ENCODE measurements at regions not wholly inside any gene's neighbourhood (a gene's known extent, or its start where the extent isn't known, plus 50 kb on each side); places are given as distances from the start of the nearest gene placed in this dataset.

DNA sequence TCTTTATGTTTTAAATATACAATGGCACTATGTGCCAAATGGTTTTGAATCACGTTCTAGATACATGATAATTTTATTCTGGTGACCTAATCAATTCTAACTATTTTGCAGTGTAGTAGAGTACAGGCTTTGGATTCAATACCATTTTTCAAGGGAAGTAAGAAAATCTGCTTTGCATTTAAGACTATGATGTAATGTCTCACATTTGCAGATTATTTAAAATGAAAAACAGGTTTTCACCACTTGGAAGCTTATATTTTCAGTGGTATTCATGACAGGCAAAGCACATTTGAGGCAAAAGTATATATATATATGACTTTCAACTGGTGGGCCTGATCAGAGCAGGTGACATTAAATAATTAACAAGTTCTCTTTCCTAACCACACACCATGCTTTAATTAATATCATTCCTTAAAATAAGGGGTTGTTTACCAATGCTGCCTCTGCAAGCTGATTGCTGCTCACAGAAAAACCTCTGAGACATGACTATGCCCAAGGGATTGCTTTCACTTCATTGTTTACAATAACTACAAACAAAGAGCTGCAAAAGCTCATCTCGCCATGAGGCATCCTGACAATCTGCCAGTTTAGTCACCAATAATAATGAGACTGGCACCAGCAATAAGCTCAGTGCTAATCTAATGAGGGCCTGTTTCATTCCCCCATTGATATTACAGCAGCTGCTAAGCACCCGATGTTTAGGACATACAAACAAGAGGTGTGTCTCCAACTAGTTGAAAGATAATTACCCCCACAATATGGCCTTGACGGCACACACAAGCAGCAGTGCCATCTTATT lies 1176.0 kb upstream of the GJE1 start:
- no peak overlapping the region for H3K4me3 ChIP-seq (ENCODE audit: control insufficient read depth in 1 of 2, extremely low read depth in 1 of 2, low read length in 1 of 2)
- ChIA-PET POLR2A (no interaction called here), CTCF (interaction anchor here (0.7 to 1.2 kb wide), 2 partner anchors 8 to 607 kb away, joined by 3 to 4 read pairs; no protein-coding TSS in a partner anchor)
- WGBS (ENCODE audit: insufficient coverage), result 88% methylated on average over 2 of the region's 4 CpGs
- ATAC-seq (replicated peaks in 1 of 4), result no peak
- DNase-seq, result no peak
- no peaks in the 10 kb centered on the region for H3K36me3 ChIP-seq (ENCODE audit: control insufficient read depth in 2 of 2, extremely low read depth in 1 of 2, insufficient read depth in 1 of 2, low read length in 1 of 2)
- H3K27ac ChIP-seq (ENCODE audit: low read length), result no peak overlapping the region
- H3K4me1 ChIP-seq (ENCODE audit: control insufficient read depth in 1 of 2, extremely low read depth in 1 of 2, insufficient read depth in 2 of 2, low read length in 2 of 2), result no peaks in the 10 kb centered on the region
- H3K9me3 Mint-ChIP-seq, result no peaks in the 10 kb centered on the region
- no peaks in the 10 kb centered on the region for H3K27me3 Mint-ChIP-seq
- no peaks in the 10 kb centered on the region for H3K36me3 Mint-ChIP-seq
- no peak overlapping the region for H3K4me3 Mint-ChIP-seq
- no peaks in the 10 kb centered on the region for H3K9me3 ChIP-seq
- H3K27ac Mint-ChIP-seq, result no peak overlapping the region
- H3K27me3 ChIP-seq (replicated peaks in 1 of 2; ENCODE audit: control insufficient read depth in 2 of 2, extremely low read depth in 1 of 2, insufficient read depth in 2 of 2, low read length in 1 of 2), result no peaks in the 10 kb centered on the region
- no peaks in the 10 kb centered on the region for H3K4me1 Mint-ChIP-seq

- Mint-ChIP-seq H3K27me3 (no peaks in the 10 kb centered on the region), H3K4me3 (no peak overlapping the region), H3K27ac (no peak overlapping the region), H3K9me3 (peaks cover 0 to 10% (median 5%) of the 10 kb centered on the region in 3 donors), H3K4me1 (no peaks in the 10 kb centered on the region), H3K36me3 (no peaks in the 10 kb centered on the region)
- DNase-seq (no peak), ATAC-seq (replicated peaks in 1 of 4) (no peak)
- no peak overlapping the region for H3K27ac ChIP-seq (ENCODE audit: low read length)
- ChIA-PET CTCF (no interaction called here), POLR2A (interaction anchor here in 1 of 2 donors (0.6 kb wide), 1 partner anchor 690 kb away, joined by 3 read pairs; no protein-coding TSS in a partner anchor)
- WGBS (ENCODE audit: insufficient coverage), result no CpG with 5 or more reads among the region's 3 CpGs
- no peaks in the 10 kb centered on the region for H3K36me3 ChIP-seq (ENCODE audit: control insufficient read depth in 2 of 2, extremely low read depth in 1 of 2, insufficient read depth in 1 of 2, low read length in 1 of 2)
- no peaks in the 10 kb centered on the region for H3K27me3 ChIP-seq (replicated peaks in 1 of 2; ENCODE audit: control insufficient read depth in 2 of 2, extremely low read depth in 1 of 2, insufficient read depth in 2 of 2, low read length in 1 of 2)
- H3K4me3 ChIP-seq (ENCODE audit: control insufficient read depth in 1 of 2, extremely low read depth in 1 of 2, low read length in 1 of 2), result no peak overlapping the region
- H3K9me3 ChIP-seq, result no peaks in the 10 kb centered on the region
- no peaks in the 10 kb centered on the region for H3K4me1 ChIP-seq (ENCODE audit: control insufficient read depth in 1 of 2, extremely low read depth in 1 of 2, insufficient read depth in 2 of 2, low read length in 2 of 2)
Measured at GRCh38 chr6:140940251-140940925, 1192.3 kb upstream of the GJE1 start.

- CTCF ChIA-PET, result no interaction called here
Measured at GRCh38 chr6:140932909-140933308, 1199.8 kb upstream of the GJE1 start.

DNA sequence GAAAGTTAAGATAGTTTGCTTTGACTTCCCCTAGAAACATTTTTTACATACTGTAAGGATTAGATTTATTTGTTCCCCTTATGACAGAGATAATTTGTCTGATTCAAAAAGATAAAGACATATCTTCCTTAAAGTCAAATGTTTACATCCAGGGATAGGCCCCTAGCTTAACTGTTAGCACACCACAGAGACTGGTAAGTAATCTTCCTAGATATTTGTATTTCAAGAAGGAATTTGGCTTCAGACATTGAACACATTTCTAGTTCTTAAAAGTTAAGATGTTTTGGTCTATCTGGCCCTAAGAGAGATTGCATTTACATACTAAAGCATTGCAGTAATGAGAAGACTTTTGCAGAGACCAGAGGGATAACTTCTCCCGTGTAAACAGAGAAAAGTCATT lies 1201.1 kb upstream of the GJE1 start:
- DNase-seq, result no peak
- Mint-ChIP-seq H3K27ac (no peak overlapping the region), H3K36me3 (no peaks in the 10 kb centered on the region), H3K9me3 (no peaks in the 10 kb centered on the region), H3K4me1 (no peaks in the 10 kb centered on the region), H3K4me3 (no peak overlapping the region), H3K27me3 (peaks cover 0 to 9% of the 10 kb centered on the region in 2 donors)
- H3K4me1 ChIP-seq (ENCODE audit: control insufficient read depth in 1 of 2, extremely low read depth in 1 of 2, insufficient read depth in 2 of 2, low read length in 2 of 2), result no peaks in the 10 kb centered on the region
- POLR2A ChIA-PET, result no interaction called here
- no CpG with 5 or more reads among the region's 1 CpG for WGBS (ENCODE audit: insufficient coverage)
- no peaks in the 10 kb centered on the region for H3K9me3 ChIP-seq
- CTCF ChIA-PET, result no interaction called here
- ATAC-seq (replicated peaks in 1 of 4), result no peak
- H3K36me3 ChIP-seq (ENCODE audit: control insufficient read depth in 2 of 2, extremely low read depth in 1 of 2, insufficient read depth in 1 of 2, low read length in 1 of 2), result no peaks in the 10 kb centered on the region
- no peak overlapping the region for H3K4me3 ChIP-seq (ENCODE audit: control insufficient read depth in 1 of 2, extremely low read depth in 1 of 2, low read length in 1 of 2)
- H3K27ac ChIP-seq (ENCODE audit: low read length), result no peak overlapping the region
- no peaks in the 10 kb centered on the region for H3K27me3 ChIP-seq (replicated peaks in 1 of 2; ENCODE audit: control insufficient read depth in 2 of 2, extremely low read depth in 1 of 2, insufficient read depth in 2 of 2, low read length in 1 of 2)

More at GRCh38 chr6:140932909-140933308, 1199.8 kb upstream of the GJE1 start:
- WGBS (ENCODE audit: insufficient coverage), result no CpG with 5 or more reads among the region's 2 CpGs
- Histone ChIP-seq H3K36me3 (ENCODE audit: control insufficient read depth in 2 of 2, extremely low read depth in 1 of 2, insufficient read depth in 1 of 2, low read length in 1 of 2) (no peaks in the 10 kb centered on the region), H3K27me3 (replicated peaks in 1 of 2; ENCODE audit: control insufficient read depth in 2 of 2, extremely low read depth in 1 of 2, insufficient read depth in 2 of 2, low read length in 1 of 2) (no peaks in the 10 kb centered on the region), H3K27ac (ENCODE audit: low read length) (no peak overlapping the region), H3K4me1 (ENCODE audit: control insufficient read depth in 1 of 2, extremely low read depth in 1 of 2, insufficient read depth in 2 of 2, low read length in 2 of 2) (no peaks in the 10 kb centered on the region), H3K4me3 (ENCODE audit: control insufficient read depth in 1 of 2, extremely low read depth in 1 of 2, low read length in 1 of 2) (no peak overlapping the region), H3K9me3 (no peaks in the 10 kb centered on the region)
- peaks cover 0 to 9% of the 10 kb centered on the region in 2 donors for H3K27me3 Mint-ChIP-seq
- POLR2A ChIA-PET, result no interaction called here
- ATAC-seq (replicated peaks in 1 of 4) (no peak), DNase-seq (no peak)
- no peak overlapping the region for H3K4me3 Mint-ChIP-seq
- H3K9me3 Mint-ChIP-seq, result no peaks in the 10 kb centered on the region
- H3K27ac Mint-ChIP-seq, result no peak overlapping the region
- H3K4me1 Mint-ChIP-seq, result no peaks in the 10 kb centered on the region
- no peaks in the 10 kb centered on the region for H3K36me3 Mint-ChIP-seq

GRCh38 chr6:140929121-140929520 lies 1203.6 kb upstream of the GJE1 start:
- H3K4me1 ChIP-seq (ENCODE audit: control insufficient read depth in 1 of 2, extremely low read depth in 1 of 2, insufficient read depth in 2 of 2, low read length in 2 of 2), result no peaks in the 10 kb centered on the region
- ATAC-seq (replicated peaks in 1 of 4), result no peak
- no peaks in the 10 kb centered on the region for H3K36me3 ChIP-seq (ENCODE audit: control insufficient read depth in 2 of 2, extremely low read depth in 1 of 2, insufficient read depth in 1 of 2, low read length in 1 of 2)
- H3K9me3 Mint-ChIP-seq, result no peaks in the 10 kb centered on the region
- no peaks in the 10 kb centered on the region for H3K9me3 ChIP-seq
- DNase-seq, result no peak
- H3K4me3 ChIP-seq (ENCODE audit: control insufficient read depth in 1 of 2, extremely low read depth in 1 of 2, low read length in 1 of 2), result no peak overlapping the region
- ChIA-PET CTCF (no interaction called here), POLR2A (no interaction called here)
- no peak overlapping the region for H3K27ac ChIP-seq (ENCODE audit: low read length)
- no peaks in the 10 kb centered on the region for H3K27me3 ChIP-seq (replicated peaks in 1 of 2; ENCODE audit: control insufficient read depth in 2 of 2, extremely low read depth in 1 of 2, insufficient read depth in 2 of 2, low read length in 1 of 2)
- H3K4me1 Mint-ChIP-seq, result no peaks in the 10 kb centered on the region
- H3K4me3 Mint-ChIP-seq, result no peak overlapping the region
- H3K36me3 Mint-ChIP-seq, result no peaks in the 10 kb centered on the region
- peaks cover 1 to 9% of the 10 kb centered on the region in 2 donors for H3K27me3 Mint-ChIP-seq
- no peak overlapping the region for H3K27ac Mint-ChIP-seq

DNA sequence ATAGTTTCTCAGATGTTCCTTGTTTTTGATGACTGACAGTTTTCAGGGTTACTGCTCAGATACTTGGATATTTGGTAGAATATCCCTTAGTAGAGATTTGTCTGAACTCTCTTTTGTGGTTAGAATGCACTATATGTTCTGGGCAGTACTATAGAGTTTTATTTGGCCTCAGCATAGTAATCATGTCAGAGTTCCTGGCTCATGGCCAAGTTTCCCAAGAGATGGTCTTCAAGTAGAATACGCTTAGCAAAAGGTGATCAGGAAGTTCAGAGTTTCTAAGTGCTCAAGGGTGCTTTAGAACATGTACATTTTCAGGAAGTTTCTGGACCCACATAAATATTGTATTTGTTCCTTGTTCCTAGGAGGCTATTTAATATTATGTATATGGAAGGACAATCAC lies 1209.7 kb upstream of the GJE1 start:
- H3K36me3 Mint-ChIP-seq, result no peaks in the 10 kb centered on the region
- CTCF ChIA-PET, result no interaction called here
- Histone ChIP-seq H3K27ac (ENCODE audit: low read length) (no peak overlapping the region), H3K9me3 (no peaks in the 10 kb centered on the region), H3K4me3 (ENCODE audit: control insufficient read depth in 1 of 2, extremely low read depth in 1 of 2, low read length in 1 of 2) (no peak overlapping the region), H3K4me1 (ENCODE audit: control insufficient read depth in 1 of 2, extremely low read depth in 1 of 2, insufficient read depth in 2 of 2, low read length in 2 of 2) (no peaks in the 10 kb centered on the region), H3K27me3 (replicated peaks in 1 of 2; ENCODE audit: control insufficient read depth in 2 of 2, extremely low read depth in 1 of 2, insufficient read depth in 2 of 2, low read length in 1 of 2) (no peaks in the 10 kb centered on the region), H3K36me3 (ENCODE audit: control insufficient read depth in 2 of 2, extremely low read depth in 1 of 2, insufficient read depth in 1 of 2, low read length in 1 of 2) (no peaks in the 10 kb centered on the region)
- WGBS (ENCODE audit: insufficient coverage), result no CpG with 5 or more reads among the region's 1 CpG
- H3K4me1 Mint-ChIP-seq, result no peaks in the 10 kb centered on the region
- no peaks in the 10 kb centered on the region for H3K9me3 Mint-ChIP-seq
- peaks cover 0 to 1% of the 10 kb centered on the region in 2 donors for H3K27me3 Mint-ChIP-seq
- no peak overlapping the region for H3K4me3 Mint-ChIP-seq
- POLR2A ChIA-PET, result no interaction called here
- no peak for ATAC-seq (replicated peaks in 1 of 4)
- H3K27ac Mint-ChIP-seq, result no peak overlapping the region
- no peak for DNase-seq

Measured in T-cell (primary cell).